ENCODE measurements at regions not wholly inside any gene's neighbourhood (a gene's known extent, or its start where the extent isn't known, plus 50 kb on each side); places are given as distances from the start of the nearest gene placed in this dataset.

DNA sequence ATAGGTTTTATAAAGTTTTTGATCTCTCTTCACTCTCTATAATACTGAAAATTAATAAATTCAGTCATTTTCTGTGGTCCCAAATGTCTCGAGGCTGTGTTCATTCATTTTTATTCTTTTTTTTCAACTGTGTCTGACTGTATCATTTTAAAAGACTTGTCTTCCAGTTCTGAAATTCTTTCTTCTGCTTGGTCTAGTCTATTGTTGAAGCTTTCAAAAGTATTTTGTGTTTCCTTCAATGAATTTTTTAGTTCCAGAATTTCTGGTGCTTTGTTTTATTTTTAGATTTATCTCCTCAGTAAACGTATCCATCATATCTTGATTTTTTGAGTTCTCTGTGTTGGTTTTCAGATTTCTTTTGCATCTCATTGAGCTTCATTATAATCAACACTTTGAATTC is 161.0 kb upstream of the CHRM3 start:
- no peak for DNase-seq
- ChIA-PET CTCF (no interaction called here), POLR2A (ENCODE audit: unreplicated experiment) (no interaction called here)
- Histone ChIP-seq H3K79me2 (ENCODE audit: low read depth) (no peaks in the 10 kb centered on the region), H3K27ac (no peak overlapping the region), H3K4me2 (no peak overlapping the region), H3K4me1 (replicated peaks; ENCODE audit: insufficient read depth) (no peaks in the 10 kb centered on the region), H3K27me3 (ENCODE audit: insufficient read depth, low read depth) (no peaks in the 10 kb centered on the region), H3K9me3 (ENCODE audit: insufficient read depth, low read depth) (peaks cover 3% of the 10 kb centered on the region; the same call in 1 of the 2 replicates), H3K4me3 (no peak overlapping the region), H2AFZ (no peak overlapping the region), H3F3A (ENCODE audit: insufficient read depth, low read depth) (no peaks in the 10 kb centered on the region), H3K36me3 (ENCODE audit: low read depth) (no peaks in the 10 kb centered on the region), H3K9me2 (ENCODE audit: insufficient read depth) (no peaks in the 10 kb centered on the region), H4K20me1 (ENCODE audit: insufficient read depth) (no peaks in the 10 kb centered on the region)
- no TSS peak for BruUV-seq (replicated peaks)
- TF ChIP-seq, protein P1, sequence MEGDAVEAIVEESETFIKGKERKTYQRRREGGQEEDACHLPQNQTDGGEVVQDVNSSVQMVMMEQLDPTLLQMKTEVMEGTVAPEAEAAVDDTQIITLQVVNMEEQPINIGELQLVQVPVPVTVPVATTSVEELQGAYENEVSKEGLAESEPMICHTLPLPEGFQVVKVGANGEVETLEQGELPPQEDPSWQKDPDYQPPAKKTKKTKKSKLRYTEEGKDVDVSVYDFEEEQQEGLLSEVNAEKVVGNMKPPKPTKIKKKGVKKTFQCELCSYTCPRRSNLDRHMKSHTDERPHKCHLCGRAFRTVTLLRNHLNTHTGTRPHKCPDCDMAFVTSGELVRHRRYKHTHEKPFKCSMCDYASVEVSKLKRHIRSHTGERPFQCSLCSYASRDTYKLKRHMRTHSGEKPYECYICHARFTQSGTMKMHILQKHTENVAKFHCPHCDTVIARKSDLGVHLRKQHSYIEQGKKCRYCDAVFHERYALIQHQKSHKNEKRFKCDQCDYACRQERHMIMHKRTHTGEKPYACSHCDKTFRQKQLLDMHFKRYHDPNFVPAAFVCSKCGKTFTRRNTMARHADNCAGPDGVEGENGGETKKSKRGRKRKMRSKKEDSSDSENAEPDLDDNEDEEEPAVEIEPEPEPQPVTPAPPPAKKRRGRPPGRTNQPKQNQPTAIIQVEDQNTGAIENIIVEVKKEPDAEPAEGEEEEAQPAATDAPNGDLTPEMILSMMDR (conservative IDR thresholded peaks at IDR 0.05) = no peak
- no peak for TF ChIP-seq EZH2 (IDR thresholded peaks at IDR 0.05; ENCODE audit: low read depth)
- intact Hi-C loops (cut with micrococcal nuclease; ENCODE audit: unreplicated experiment) = no loop called here

DNA sequence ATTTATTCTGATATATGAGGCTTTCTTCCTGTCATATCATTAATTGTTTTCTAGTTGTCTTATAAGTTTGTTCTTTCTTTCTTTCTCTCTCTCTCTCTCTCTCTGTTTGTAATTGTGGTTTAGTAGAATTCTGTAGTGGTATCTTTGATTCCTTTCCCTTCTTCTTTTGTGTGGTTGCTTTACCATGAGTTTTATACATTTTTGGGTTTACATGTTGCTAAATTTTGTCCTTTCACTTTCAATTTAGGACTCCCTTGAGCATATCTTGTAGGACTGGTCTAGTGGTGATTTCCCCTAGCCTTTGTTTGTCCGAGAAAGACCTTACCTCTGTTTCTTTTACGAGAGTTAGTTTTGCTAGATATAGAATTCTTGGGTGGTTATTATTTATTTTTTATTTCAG is 162.3 kb upstream of the CHRM3 start:
- Histone ChIP-seq H3K79me2 (ENCODE audit: low read depth) (no peaks in the 10 kb centered on the region), H4K20me1 (ENCODE audit: insufficient read depth) (no peaks in the 10 kb centered on the region), H3K36me3 (ENCODE audit: low read depth) (no peaks in the 10 kb centered on the region), H3K9me2 (ENCODE audit: insufficient read depth) (no peaks in the 10 kb centered on the region), H3K4me3 (no peak overlapping the region), H3K4me2 (no peak overlapping the region), H3K9me3 (ENCODE audit: insufficient read depth, low read depth) (peaks cover 3% of the 10 kb centered on the region; the same call in 1 of the 2 replicates), H3F3A (ENCODE audit: insufficient read depth, low read depth) (no peaks in the 10 kb centered on the region), H3K4me1 (replicated peaks; ENCODE audit: insufficient read depth) (no peaks in the 10 kb centered on the region), H2AFZ (no peak overlapping the region), H3K27ac (no peak overlapping the region), H3K27me3 (ENCODE audit: insufficient read depth, low read depth) (no peaks in the 10 kb centered on the region)
- no peak for DNase-seq
- no TSS peak for BruUV-seq (replicated peaks)
- POLR2A ChIA-PET (ENCODE audit: unreplicated experiment) = no interaction called here
- intact Hi-C loops (cut with micrococcal nuclease; ENCODE audit: unreplicated experiment) = no loop called here
- no peak for TF ChIP-seq EZH2 (IDR thresholded peaks at IDR 0.05; ENCODE audit: low read depth)
- TF ChIP-seq, protein P1 (conservative IDR thresholded peaks at IDR 0.05) = no peak
- CTCF ChIA-PET = no interaction called here

DNA sequence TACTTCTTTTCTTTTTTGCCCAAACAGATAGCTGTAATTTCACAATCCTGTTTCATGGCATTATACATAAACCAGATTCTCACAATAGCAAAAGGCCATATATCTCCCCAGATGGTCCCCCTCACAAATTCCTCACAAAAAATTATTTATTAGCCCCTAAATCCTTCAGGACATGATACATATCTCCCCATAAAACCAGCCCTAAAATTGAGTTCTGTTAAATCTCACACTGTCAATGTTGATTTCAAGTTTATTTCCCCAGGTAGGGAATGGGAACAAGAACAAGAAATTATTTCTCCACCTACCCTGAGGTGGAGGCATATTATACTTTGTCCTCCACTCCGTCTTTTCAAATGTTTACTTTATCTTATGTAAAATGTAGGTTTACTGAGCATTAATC is 163.4 kb upstream of the CHRM3 start:
- H3K4me3 ChIP-seq = no peak overlapping the region
- peaks cover 3% of the 10 kb centered on the region; the same call in 1 of the 2 replicates for H3K9me3 ChIP-seq (ENCODE audit: insufficient read depth, low read depth)
- H3K27me3 ChIP-seq (ENCODE audit: insufficient read depth, low read depth) = no peaks in the 10 kb centered on the region
- intact Hi-C loops (cut with micrococcal nuclease; ENCODE audit: unreplicated experiment) = no loop called here
- H3K36me3 ChIP-seq (ENCODE audit: low read depth) = no peaks in the 10 kb centered on the region
- no peak for DNase-seq
- no peaks in the 10 kb centered on the region for H4K20me1 ChIP-seq (ENCODE audit: insufficient read depth)
- TF ChIP-seq EZH2 (IDR thresholded peaks at IDR 0.05; ENCODE audit: low read depth) = no peak
- TF ChIP-seq, protein P1 (conservative IDR thresholded peaks at IDR 0.05) = no peak
- no peaks in the 10 kb centered on the region for H3K4me1 ChIP-seq (replicated peaks; ENCODE audit: insufficient read depth)
- H3K79me2 ChIP-seq (ENCODE audit: low read depth) = no peaks in the 10 kb centered on the region
- H3F3A ChIP-seq (ENCODE audit: insufficient read depth, low read depth) = no peaks in the 10 kb centered on the region
- no TSS peak for BruUV-seq (replicated peaks)
- ChIA-PET POLR2A (ENCODE audit: unreplicated experiment) (no interaction called here), CTCF (no interaction called here)
- H2AFZ ChIP-seq = no peak overlapping the region
- no peaks in the 10 kb centered on the region for H3K9me2 ChIP-seq (ENCODE audit: insufficient read depth)
- H3K4me2 ChIP-seq = no peak overlapping the region
- H3K27ac ChIP-seq = no peak overlapping the region
